SU-DHL-6 (cell line): ENCODE measurements at regions not wholly inside any gene's neighbourhood (a gene's known extent, or its start where the extent isn't known, plus 50 kb on each side); places are given as distances from the start of the nearest gene placed in this dataset.

ENCODE experiments used
- CTCF ChIP-seq: fragments of 200-600 bp; sonication (generic); IDR thresholded peaks from one replicate; pipeline ENCODE4 v1.5.1; 2017; ENCODE audit warnings: antibody characterized with exemption, mild to moderate bottlenecking, low read length, moderate library complexity; ENCODE audit not compliant: insufficient read depth, poor library complexity, severe bottlenecking
- EZH2phosphoT487 ChIP-seq: fragments of 200-600 bp; sonication (generic), shearing (Covaris generic); conservative IDR thresholded peaks from 2 replicates; pipeline ENCODE4 v1.6.1; 2018; ENCODE audit warnings: mild to moderate bottlenecking, antibody characterized with exemption, low read length, moderate library complexity, mixed read lengths

- no peak for TF ChIP-seq CTCF
- TF ChIP-seq EZH2phosphoT487 = no peak
Measured at GRCh38 chr14:49999826-50000379, 107.0 kb downstream of the ARF6 start.
